H1 (cell line): ENCODE measurements at regions not wholly inside any gene's neighbourhood (a gene's known extent, or its start where the extent isn't known, plus 50 kb on each side); places are given as distances from the start of the nearest gene placed in this dataset.

Experiments
- CTCF ChIA-PET: fragments of 300-600 bp; sonication (Branson Sonifier 250); formaldehyde crosslinking; loops from one replicate; lab custom pipeline; 2021; ENCODE audit not compliant: partially characterized antibody; lab: Charles Lee
- POLR2A ChIA-PET: fragments of 300-600 bp; sonication (Branson Sonifier 250); formaldehyde crosslinking; loops from one replicate; lab custom pipeline; 2021; ENCODE audit warnings: inconsistent platforms; ENCODE audit not compliant: partially characterized antibody; lab: Charles Lee
- DNase-seq, 2 experiments: peaks; one replicate each; pipeline versions ENCODE4 v3.0.0 to v3.0.0-alpha.2; 2010 to 2022; ENCODE audit warnings: low spot score in 2 of 2, low read depth in 1 of 2, mixed read lengths in 1 of 2
- FAIRE-seq: peaks from 2 replicates; lab custom pipeline; 2011; peaks lifted over from hg19 to GRCh38; lab: Jason Lieb, UNC
- H2AFZ ChIP-seq: 2 replicates; pipeline ENCODE4 v1.8.1; 2012; ENCODE audit warnings: low read length, inconsistent platforms
- H2AK5ac ChIP-seq: 2 replicates; pipeline ENCODE4 v1.6.1; 2013; ENCODE audit warnings: low read depth, low read length
- H2BK120ac ChIP-seq: replicated peaks from 2 replicates; pipeline ENCODE3; 2013; ENCODE audit warnings: low read depth, low read length, inconsistent platforms
- H2BK12ac ChIP-seq: 2 replicates; pipeline ENCODE4 v1.6.1; 2013; ENCODE audit warnings: low read depth, low read length
- H2BK15ac ChIP-seq: 2 replicates; pipeline ENCODE4 v1.6.1; 2013; ENCODE audit warnings: low read length
- H2BK20ac ChIP-seq: 2 replicates; pipeline ENCODE4 v1.6.1; 2013; ENCODE audit warnings: low read length
- H2BK5ac ChIP-seq: 2 replicates; pipeline ENCODE4 v1.6.1; 2013; ENCODE audit warnings: low read depth, low read length
- H3K14ac ChIP-seq: 2 replicates; pipeline ENCODE4 v1.6.1; 2013; ENCODE audit warnings: inconsistent platforms; ENCODE audit not compliant: insufficient read length
- H3K18ac ChIP-seq: 2 replicates; pipeline ENCODE4 v1.6.1; 2013; ENCODE audit warnings: low read length; ENCODE audit errors: extremely low read depth
- H3K23ac ChIP-seq: 2 replicates; pipeline ENCODE4 v1.6.1; 2013; ENCODE audit warnings: inconsistent platforms; ENCODE audit not compliant: insufficient read length
- H3K23me2 ChIP-seq: 2 replicates; pipeline ENCODE4 v1.6.1; 2013; ENCODE audit warnings: low read depth, low read length
- H3K27ac ChIP-seq: 2 replicates; pipeline ENCODE4 v1.6.1; 2011; ENCODE audit warnings: low read depth, low read length, inconsistent platforms
- H3K27me3 ChIP-seq, 4 experiments: replicated peaks in 1 of 4; 1 replicate in 1 of 4; 2 replicates in 3 of 4; pipeline versions ENCODE4 v1.6.1 to v1.8.1; 2011 to 2013; ENCODE audit warnings: low read length in 3 of 4, mild to moderate bottlenecking in 3 of 4, inconsistent platforms in 2 of 4, mixed read lengths in 2 of 4, moderate library complexity in 1 of 4; ENCODE audit not compliant: control insufficient read depth in 3 of 4, insufficient read depth in 3 of 4; ENCODE audit errors: extremely low read depth in 1 of 4
- H3K36me3 ChIP-seq, 4 experiments: 2 replicates each; pipeline versions ENCODE4 v1.6.1 to v1.8.1; 2011 to 2013; ENCODE audit warnings: mild to moderate bottlenecking in 4 of 4, low read length in 3 of 4, moderate library complexity in 2 of 4, control low read depth in 1 of 4, inconsistent platforms in 1 of 4; ENCODE audit not compliant: insufficient read depth in 4 of 4, control insufficient read depth in 2 of 4
- H3K4ac ChIP-seq: replicated peaks from 2 replicates; pipeline ENCODE3; 2013; ENCODE audit warnings: low read length, low read depth, mixed read lengths, inconsistent platforms; ENCODE audit not compliant: insufficient read length
- H3K4me1 ChIP-seq, 4 experiments: replicated peaks in 1 of 4; 1 replicate in 1 of 4; 2 replicates in 3 of 4; pipeline versions ENCODE4 v1.6.1 to v1.8.1; 2011 to 2013; ENCODE audit warnings: low read length in 3 of 4, inconsistent platforms in 2 of 4, mixed read lengths in 1 of 4; ENCODE audit not compliant: insufficient read depth in 4 of 4, control insufficient read depth in 3 of 4
- H3K4me2 ChIP-seq, 2 experiments: 2 replicates each; pipeline versions ENCODE4 v1.6.1 to v1.8.1; 2011 to 2013; ENCODE audit warnings: low read depth in 2 of 2, low read length in 2 of 2, control low read depth in 1 of 2, inconsistent platforms in 1 of 2, mild to moderate bottlenecking in 1 of 2; ENCODE audit not compliant: insufficient read depth in 1 of 2
- H3K4me3 ChIP-seq, 4 experiments: fragments of 200-600, 300-600 bp in 1 of 4; sonication (generic), shearing (Covaris generic), sonication (Bioruptor Twin) in 1 of 4; 2 replicates each; pipeline versions ENCODE4 v1.5.1 to v1.8.1; 2011 to 2016; ENCODE audit warnings: low read length in 4 of 4, low read depth in 3 of 4, control low read depth in 2 of 4, inconsistent platforms in 2 of 4, mild to moderate bottlenecking in 2 of 4, mixed read lengths in 1 of 4, moderate library complexity in 1 of 4; ENCODE audit not compliant: insufficient read depth in 2 of 4; ENCODE audit errors: extremely low read depth in 1 of 4
- H3K56ac ChIP-seq: replicated peaks from 2 replicates; pipeline ENCODE3; 2013; ENCODE audit warnings: low read depth, mild to moderate bottlenecking, mixed read lengths, low read length, inconsistent platforms; ENCODE audit not compliant: insufficient read length
- H3K79me1 ChIP-seq: 2 replicates; pipeline ENCODE4 v1.6.1; 2013; ENCODE audit warnings: low read depth, low read length, control low read depth
- H3K79me2 ChIP-seq, 2 experiments: 2 replicates each; pipeline versions ENCODE4 v1.6.1 to v1.8.1; 2012 to 2013; ENCODE audit warnings: low read length in 2 of 2, mild to moderate bottlenecking in 2 of 2, inconsistent platforms in 1 of 2; ENCODE audit not compliant: insufficient read depth in 2 of 2, control insufficient read depth in 1 of 2
- H3K9ac ChIP-seq, 4 experiments: replicated peaks in 1 of 4; 1 replicate in 1 of 4; 2 replicates in 3 of 4; pipeline versions ENCODE4 v1.6.1 to v1.8.1; 2011 to 2013; ENCODE audit warnings: low read depth in 3 of 4, low read length in 3 of 4, control low read depth in 2 of 4, mild to moderate bottlenecking in 2 of 4, moderate library complexity in 2 of 4, inconsistent platforms in 1 of 4; ENCODE audit errors: extremely low read depth in 1 of 4
- H3K9me3 ChIP-seq, 2 experiments: 2 replicates each; pipeline versions ENCODE4 v1.6.1 to v1.8.1; 2012 to 2013; ENCODE audit warnings: mild to moderate bottlenecking in 2 of 2, moderate library complexity in 2 of 2, control low read depth in 1 of 2, inconsistent platforms in 1 of 2, low read depth in 1 of 2, low read length in 1 of 2, mixed read lengths in 1 of 2; ENCODE audit not compliant: insufficient read depth in 2 of 2
- H4K20me1 ChIP-seq, 2 experiments: replicated peaks in 1 of 2; 2 replicates each; pipeline versions ENCODE3 to v1.8.1; 2011 to 2013; ENCODE audit warnings: inconsistent platforms in 2 of 2, low read length in 2 of 2, mild to moderate bottlenecking in 1 of 2; ENCODE audit not compliant: insufficient read depth in 2 of 2, control insufficient read depth in 1 of 2
- H4K5ac ChIP-seq: 2 replicates; pipeline ENCODE4 v1.6.1; 2013; ENCODE audit warnings: low read length, low read depth, mixed read lengths, inconsistent platforms; ENCODE audit not compliant: insufficient read length
- H4K8ac ChIP-seq: 2 replicates; pipeline ENCODE4 v1.8.0; 2013; ENCODE audit warnings: mild to moderate bottlenecking, moderate library complexity, low read length, inconsistent platforms; ENCODE audit not compliant: insufficient read depth; ENCODE audit errors: extremely low read depth
- H4K91ac ChIP-seq: replicated peaks from 2 replicates; pipeline ENCODE3; 2013; ENCODE audit warnings: low read length, mixed read lengths, inconsistent platforms; ENCODE audit not compliant: insufficient read length
- CBX5 ChIP-seq: fragments of 300-800, 300-1000 bp; sonication (generic); IDR thresholded peaks from 2 replicates; pipeline ENCODE4 v1.7.1; 2016; ENCODE audit warnings: antibody characterized with exemption, low read length, low read depth
- CHD2 ChIP-seq: IDR thresholded peaks from 2 replicates; pipeline ENCODE4 v1.6.1; 2012; ENCODE audit warnings: low read length, improper control_type of control experiment
- E2F6 ChIP-seq: IDR thresholded peaks from 2 replicates; pipeline ENCODE4 v1.6.1; 2012; ENCODE audit warnings: inconsistent platforms
- KDM5A ChIP-seq: fragments of 200-600 bp; IDR thresholded peaks from 2 replicates; pipeline ENCODE4 v1.7.1; 2012; ENCODE audit warnings: mild to moderate bottlenecking, low read length, inconsistent platforms, mixed read lengths
- RBBP5 ChIP-seq: IDR thresholded peaks from 2 replicates; pipeline ENCODE4 v1.7.1; 2012; ENCODE audit warnings: low read depth, mild to moderate bottlenecking, inconsistent platforms, low read length, moderate library complexity, borderline replicate concordance
- WGBS, 2 experiments: shearing (Covaris generic) in 1 of 2; methylation state at CpG; one replicate each; pipeline versions ENCODE4 v1.1.6 to v1.1.7; 2013 to 2015; ENCODE audit warnings: low lambda C conversion rate in 2 of 2, mixed read lengths in 2 of 2, inconsistent platforms in 1 of 2, low coverage in 1 of 2, missing lambda C conversion rate in 1 of 2; ENCODE audit not compliant: insufficient replicate concordance in 2 of 2, insufficient coverage in 1 of 2, insufficient read length in 1 of 2; ENCODE audit errors: extremely low coverage in 1 of 2, missing lambda C conversion rate in 1 of 2; 5-methylcytosine and 5-hydroxymethylcytosine counted together

DNA sequence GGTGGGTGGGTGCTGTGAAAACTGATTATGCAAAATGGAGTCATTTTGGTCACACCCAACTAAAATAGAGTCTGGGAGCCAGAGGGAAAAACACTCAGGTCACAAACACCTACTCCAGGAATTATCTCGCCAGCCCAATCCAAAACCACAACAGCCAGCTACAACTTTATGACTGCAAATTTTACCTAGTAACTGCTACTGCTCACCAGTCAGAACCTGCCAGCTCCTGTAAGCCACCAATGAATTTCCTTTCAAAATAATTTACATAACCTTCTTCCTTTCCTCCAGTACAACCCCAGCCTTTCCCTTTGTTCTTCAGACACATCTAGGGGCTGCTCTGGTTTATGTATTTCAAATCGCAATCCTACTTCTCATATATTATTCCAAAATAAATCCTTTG, 52.6 kb upstream of the DYNLRB2 start:
- Histone ChIP-seq H2AK5ac (no peak overlapping the region), H2BK15ac (no peak overlapping the region), H3K9ac (no peak overlapping the region), H4K91ac (no peak overlapping the region), H2BK12ac (no peak overlapping the region), H3K79me2 (no peaks in the 10 kb centered on the region), H3K18ac (no peak overlapping the region), H2BK20ac (no peak overlapping the region), H3K27ac (no peak overlapping the region), H2BK5ac (no peak overlapping the region), H4K5ac (no peak overlapping the region), H3K56ac (no peak overlapping the region)
- FAIRE-seq: no peak
- ChIA-PET POLR2A (no interaction called here), CTCF (no interaction called here)
- no peak for TF ChIP-seq CHD2
- no peak for TF ChIP-seq KDM5A
- TF ChIP-seq CBX5: no peak
- no peak for TF ChIP-seq E2F6
- no peak for TF ChIP-seq RBBP5
- TF ChIP-seq, all 59 proteins: peak for 0
- Histone ChIP-seq H3K4me1 (no peaks in the 10 kb centered on the region), H2BK120ac (no peak overlapping the region), H3K4me3 (no peak overlapping the region), H4K20me1 (no peaks in the 10 kb centered on the region), H3K4ac (no peak overlapping the region), H3K79me1 (no peaks in the 10 kb centered on the region), H3K23me2 (no peaks in the 10 kb centered on the region), H3K4me2 (no peak overlapping the region), H3K36me3 (no peaks in the 10 kb centered on the region), H3K23ac (no peak overlapping the region), H2AFZ (no peak overlapping the region), H3K14ac (no peak overlapping the region), H3K9me3 (0 out of 4 replicates have a peak, but pooled peaks cover 0 to 1% of the 10 kb centered on the region in 2 experiments), H4K8ac (no peak overlapping the region), H3K27me3 (no peaks in the 10 kb centered on the region)
- WGBS, 2 experiments: 97% methylated on average over 2 of the region's 2 CpGs; no CpG with 5 or more reads in 1 of the 2 experiments
- no peak for DNase-seq
